Loucy (cell line): ENCODE measurements at regions not wholly inside any gene's neighbourhood (a gene's known extent, or its start where the extent isn't known, plus 50 kb on each side); places are given as distances from the start of the nearest gene placed in this dataset.

Experiments
- EZH2phosphoT487 ChIP-seq: fragments of 200-600 bp; IDR thresholded peaks from 2 replicates; pipeline ENCODE4 v1.6.1; 2018; ENCODE audit warnings: antibody characterized with exemption, mild to moderate bottlenecking, moderate library complexity, borderline replicate concordance
- TF ChIP-seq, protein P1 (sequence below): fragments of 200-600 bp; sonication (generic); conservative IDR thresholded peaks from 2 replicates; pipeline ENCODE4 v1.5.1; 2014; ENCODE audit warnings: mild to moderate bottlenecking, antibody characterized with exemption, low read length

DNA sequence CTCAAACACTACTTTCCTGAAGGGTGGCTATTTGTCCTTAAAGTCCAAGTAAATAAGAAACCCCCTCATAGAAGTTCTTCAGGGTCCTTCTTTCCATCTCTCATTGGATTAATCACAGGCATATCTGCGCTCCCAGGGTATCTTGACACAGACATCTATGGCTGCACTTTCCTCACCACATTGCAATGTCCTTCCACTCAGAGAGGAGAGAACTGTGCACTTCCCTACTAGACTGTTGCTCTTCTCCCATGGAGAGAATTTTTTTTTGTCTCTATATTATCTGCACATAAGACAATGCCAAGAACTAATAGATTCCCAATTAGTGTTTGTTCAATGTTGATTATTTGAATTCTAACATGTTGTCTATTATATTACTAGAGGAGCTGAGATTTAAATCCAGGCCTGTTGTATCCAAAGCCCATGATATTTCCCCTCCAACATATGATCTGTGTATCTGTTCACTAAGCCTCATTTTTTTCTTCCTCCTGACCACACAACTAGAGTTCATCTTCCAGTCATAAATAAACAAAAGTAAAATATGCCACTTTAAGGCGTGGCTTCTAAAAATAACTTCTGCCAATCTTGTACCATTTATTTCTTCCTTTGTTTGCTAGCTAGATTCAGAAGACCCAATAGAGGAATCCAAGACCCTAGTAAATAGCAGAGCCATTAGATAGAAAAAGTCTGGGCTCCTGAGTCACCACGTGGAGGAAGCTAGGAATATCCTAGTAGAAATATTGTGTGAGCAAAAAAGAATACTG, 61.5 kb upstream of the FAM241A start:
- TF ChIP-seq, protein P1, sequence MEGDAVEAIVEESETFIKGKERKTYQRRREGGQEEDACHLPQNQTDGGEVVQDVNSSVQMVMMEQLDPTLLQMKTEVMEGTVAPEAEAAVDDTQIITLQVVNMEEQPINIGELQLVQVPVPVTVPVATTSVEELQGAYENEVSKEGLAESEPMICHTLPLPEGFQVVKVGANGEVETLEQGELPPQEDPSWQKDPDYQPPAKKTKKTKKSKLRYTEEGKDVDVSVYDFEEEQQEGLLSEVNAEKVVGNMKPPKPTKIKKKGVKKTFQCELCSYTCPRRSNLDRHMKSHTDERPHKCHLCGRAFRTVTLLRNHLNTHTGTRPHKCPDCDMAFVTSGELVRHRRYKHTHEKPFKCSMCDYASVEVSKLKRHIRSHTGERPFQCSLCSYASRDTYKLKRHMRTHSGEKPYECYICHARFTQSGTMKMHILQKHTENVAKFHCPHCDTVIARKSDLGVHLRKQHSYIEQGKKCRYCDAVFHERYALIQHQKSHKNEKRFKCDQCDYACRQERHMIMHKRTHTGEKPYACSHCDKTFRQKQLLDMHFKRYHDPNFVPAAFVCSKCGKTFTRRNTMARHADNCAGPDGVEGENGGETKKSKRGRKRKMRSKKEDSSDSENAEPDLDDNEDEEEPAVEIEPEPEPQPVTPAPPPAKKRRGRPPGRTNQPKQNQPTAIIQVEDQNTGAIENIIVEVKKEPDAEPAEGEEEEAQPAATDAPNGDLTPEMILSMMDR: no peak
- no peak for TF ChIP-seq EZH2phosphoT487
